ENCODE measurements at regions not wholly inside any gene's neighbourhood (a gene's known extent, or its start where the extent isn't known, plus 50 kb on each side); places are given as distances from the start of the nearest gene placed in this dataset.

DNA sequence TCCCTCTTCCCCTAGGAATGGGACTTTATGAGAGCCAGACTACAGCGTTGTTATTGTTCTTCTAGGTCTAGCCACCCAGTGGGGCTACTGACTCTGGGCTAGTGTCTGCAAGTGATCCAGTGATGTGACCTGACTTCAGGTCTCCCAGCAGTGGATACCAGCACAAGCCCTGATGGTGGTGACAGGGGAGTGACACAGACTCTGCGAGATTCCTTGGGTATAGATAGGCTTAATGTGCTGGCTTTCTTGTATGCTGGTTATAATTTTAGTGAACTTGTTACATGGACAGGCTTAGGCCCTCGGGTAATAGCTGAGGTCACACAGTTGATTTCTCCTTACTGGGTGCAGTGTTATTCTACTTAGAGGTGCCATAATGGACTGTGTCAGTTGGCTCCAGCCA is 106.9 kb downstream of the TBC1D30 start:
- DNase-seq (ENCODE audit: low read depth), result no peak

DNA sequence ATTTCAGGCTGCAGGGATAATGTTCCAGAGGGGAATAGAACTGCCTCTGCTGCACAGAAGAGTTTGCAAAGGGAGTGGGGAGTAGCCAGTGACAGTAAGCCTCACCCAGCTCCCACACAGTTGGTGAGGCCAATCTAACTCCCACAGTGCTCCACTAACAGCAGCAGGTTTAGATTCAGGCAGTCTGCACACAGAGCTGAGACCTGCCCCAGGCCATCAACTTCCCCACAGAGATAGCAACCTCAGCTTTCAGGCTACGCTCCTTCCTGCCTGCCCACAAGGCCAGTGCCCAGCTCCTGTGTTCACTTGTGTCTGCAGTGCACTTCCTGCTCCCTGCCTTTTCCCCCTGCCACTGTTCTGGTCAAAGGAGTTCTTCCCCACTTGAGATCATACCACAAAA is 107.5 kb downstream of the TBC1D30 start:
- DNase-seq (ENCODE audit: low read depth), result peak; percentile 3

DNA sequence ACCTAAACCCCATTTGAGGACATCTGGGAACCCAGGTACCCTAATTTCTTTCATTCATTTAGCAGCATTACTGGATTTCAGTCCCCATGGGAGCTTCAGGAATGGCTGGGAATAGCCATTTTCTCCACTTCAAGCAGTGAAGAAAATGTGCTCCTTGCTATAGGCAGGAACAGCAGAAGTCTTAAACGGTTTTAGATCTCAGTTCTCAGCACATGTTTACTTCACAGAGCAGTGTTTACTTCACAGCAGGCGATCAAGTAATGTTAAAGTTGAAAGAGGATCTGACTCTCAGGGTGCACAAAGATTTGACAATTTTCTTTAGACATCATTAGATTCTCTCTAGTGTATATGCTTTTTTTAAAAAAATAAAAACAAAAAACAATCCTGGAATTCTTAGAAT is 109.3 kb downstream of the TBC1D30 start:
- no peak for DNase-seq (ENCODE audit: low read depth)

DNA sequence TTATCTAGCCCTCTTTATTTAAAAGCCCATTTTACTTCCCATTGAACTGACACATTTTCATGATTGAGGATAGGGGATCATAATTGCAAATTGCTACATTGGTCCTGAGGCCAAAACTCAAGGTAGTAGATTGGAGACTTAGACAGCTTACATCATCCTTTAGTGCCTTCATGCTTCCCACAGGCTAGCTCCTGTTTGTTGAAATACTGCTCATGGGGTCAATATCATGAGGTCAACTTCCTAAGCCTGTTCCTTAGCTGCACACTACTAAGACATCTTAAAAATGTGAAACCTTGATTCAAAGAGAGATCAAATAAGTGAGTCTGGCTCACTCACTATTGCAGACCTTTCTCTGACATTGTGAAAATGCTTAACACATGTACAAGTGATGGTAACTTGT is 113.0 kb downstream of the TBC1D30 start:
- no peak for DNase-seq (ENCODE audit: low read depth)

DNA sequence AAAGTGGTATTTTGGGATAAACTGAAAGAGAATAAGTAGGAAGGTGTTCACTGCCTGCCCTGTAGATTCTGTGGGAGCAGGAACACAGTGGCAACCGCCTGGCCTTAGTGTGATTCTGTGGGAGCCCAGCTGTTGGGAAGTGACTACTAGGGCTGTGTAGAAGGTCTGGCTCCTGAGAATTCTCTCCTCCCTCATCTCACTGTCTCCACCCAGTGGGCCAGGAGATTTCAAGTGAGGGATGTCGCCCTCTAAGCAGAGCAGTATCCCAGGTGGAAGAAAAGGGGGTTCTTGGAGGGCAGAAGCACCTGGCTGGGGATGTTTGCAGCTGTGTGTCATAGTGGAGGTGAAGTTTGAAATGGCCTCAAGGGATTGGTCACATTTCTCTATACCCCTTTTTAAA is 113.7 kb downstream of the TBC1D30 start:
- no peak for DNase-seq (ENCODE audit: low read depth)

DNA sequence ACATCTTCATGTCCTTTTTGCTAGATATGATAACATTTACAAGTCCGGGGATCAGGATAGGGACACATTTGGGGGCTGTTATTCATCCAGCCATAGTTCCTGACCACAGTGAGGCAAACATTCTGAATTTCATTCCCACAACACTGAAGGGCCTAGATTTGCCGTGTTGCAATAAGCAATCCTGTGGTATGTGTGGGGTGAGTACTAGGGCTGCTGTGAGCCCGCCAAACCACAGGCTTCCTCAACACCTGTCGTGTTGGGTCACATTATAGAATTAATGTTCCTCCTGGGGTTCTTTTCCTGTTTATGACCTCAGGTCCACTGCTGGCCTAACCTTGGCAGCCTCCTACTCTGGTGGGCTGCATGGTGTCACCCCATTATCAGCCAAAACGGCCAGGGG is 119.2 kb downstream of the TBC1D30 start:
- no peak for DNase-seq (ENCODE audit: low read depth)

DNA sequence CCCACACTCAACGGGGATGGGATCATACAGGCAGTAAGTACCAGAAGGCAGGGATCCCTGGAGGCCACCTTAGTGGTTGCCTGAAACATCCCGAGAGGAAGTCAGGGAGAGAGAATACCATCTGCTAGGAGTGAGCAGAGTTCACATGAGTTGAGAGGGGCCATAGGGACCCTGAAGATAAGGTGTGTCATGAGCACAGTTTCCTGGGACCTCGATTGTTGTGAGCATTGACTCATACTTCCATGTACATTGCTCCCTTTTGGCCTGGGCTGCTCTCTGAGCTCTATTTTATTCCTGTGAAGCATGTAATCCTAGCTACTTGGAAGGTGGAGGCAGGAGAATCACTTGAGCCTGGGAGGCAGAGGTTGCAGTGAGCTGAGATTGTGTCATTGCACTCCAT is 120.5 kb downstream of the TBC1D30 start:
- DNase-seq (ENCODE audit: low read depth), result no peak

DNA sequence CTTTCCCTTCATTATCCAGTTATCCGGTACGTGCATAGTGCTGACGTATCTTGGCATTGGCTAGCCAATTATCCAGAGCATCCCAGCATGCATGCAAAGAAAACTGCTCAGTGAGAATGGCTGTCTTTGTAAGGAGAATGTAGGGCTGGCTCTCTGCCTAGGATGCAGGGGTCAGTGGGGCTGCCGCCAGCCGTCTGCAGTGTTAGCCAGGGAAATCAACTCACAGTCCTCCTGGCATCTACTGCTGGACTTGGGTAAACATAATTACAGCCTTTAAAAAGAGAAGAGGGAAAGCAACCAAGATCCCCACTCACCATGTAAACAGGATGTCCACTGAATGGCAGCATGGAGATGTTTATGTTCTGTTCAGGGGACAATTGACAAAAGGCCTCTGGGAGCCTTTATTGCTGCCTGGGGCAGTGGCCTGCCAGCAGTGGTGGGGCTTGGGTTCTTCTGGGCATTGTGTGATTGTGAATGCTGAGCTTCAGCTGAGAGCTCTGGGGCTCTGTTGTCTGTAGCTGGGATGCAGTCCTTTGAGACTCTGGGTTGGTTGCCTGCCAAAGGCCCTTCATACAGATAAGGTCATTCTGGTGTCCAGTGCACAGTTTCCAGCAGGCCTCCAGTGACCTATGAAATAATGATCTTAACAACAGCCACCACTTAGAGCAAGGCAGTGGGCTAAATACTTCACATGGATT is 121.8 kb downstream of the TBC1D30 start:
- DNase-seq (ENCODE audit: low read depth), result peak; percentile 24

DNA sequence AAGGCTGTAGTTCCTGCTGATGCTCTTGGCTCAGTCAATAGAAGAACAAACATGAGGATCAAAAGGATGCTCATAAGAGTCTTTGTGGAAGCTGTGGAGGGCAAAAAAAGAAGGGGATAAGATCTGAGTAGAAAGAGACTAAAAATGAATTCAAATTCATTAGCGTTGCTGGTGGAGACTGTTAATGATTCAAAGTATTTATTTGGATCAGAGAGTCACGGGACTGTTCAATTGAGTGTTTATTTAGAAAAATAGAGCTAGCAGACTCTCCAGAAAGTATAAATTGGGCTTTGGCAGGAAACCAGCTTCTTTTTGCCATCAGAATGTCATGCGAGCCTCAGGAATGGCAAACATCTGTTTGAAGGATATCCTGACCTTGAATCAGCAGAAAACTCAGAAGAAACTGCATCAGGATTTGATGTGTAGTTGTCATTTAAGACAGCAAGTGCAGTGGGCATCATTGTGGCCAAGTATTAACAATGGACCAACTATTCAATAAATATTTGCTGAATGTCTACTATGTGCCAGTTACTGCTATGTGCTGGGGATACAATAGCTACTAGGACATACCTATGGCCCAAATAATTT is 126.4 kb downstream of the TBC1D30 start:
- no peak for DNase-seq (ENCODE audit: low read depth)

DNA sequence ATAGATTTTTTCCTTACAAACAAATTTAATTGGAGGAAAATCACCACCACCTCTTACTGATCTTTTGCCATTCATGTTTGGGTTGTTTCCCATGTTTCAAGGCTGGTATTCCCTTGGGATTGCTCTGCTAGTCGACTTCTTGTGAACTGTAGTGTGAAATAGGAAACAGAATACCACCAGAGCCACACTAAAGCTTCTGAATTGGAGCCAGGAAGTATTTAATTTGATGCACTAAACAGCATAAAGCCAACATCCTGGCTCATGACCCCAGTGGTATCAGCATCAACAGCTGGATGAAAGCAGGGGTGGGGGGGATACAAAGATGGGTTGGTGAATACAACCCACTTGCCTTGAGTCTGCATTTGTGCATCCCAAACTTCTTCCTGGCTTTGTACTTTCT is 127.5 kb downstream of the TBC1D30 start:
- DNase-seq (ENCODE audit: low read depth), result no peak

DNA sequence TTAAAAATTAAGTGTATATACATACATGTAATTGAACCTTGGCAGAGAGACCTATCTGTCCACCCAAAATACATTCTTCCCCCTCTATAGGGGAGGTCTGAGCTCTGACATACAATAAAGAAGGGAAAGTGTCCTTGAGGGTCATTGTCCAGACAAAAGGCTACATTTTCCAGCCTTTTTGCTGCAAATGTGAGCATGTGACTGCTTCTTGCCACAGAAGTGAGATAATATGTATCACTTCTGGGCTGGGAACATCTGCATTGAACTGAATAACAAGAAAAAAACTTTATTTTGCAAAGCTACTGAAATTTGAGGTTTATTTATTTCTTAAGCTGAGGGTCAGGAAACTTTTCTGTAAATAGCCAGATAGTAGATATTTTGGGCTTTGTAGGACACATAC is 131.3 kb downstream of the TBC1D30 start:
- no peak for DNase-seq (ENCODE audit: low read depth)

DNA sequence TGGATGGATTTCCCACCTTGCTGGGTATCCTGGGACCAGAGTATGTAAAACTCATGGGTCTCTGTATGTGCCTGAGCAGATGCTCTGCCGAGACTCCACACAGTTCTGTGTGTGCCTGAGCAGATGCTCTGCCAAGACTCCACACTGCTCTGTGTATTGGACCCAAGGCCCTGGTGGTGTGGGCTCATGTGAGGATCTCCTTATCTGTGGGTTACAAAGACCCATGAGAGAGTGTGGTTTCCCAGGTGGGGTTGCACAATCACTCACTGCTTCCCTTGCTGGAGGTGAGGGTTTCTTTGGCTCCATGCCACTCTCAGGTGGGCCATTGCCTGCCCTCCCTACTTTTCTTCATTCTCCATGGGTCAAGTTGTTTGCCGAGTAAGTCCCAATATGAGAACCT is 141.5 kb downstream of the TBC1D30 start:
- no peak for DNase-seq (ENCODE audit: low read depth)

DNA sequence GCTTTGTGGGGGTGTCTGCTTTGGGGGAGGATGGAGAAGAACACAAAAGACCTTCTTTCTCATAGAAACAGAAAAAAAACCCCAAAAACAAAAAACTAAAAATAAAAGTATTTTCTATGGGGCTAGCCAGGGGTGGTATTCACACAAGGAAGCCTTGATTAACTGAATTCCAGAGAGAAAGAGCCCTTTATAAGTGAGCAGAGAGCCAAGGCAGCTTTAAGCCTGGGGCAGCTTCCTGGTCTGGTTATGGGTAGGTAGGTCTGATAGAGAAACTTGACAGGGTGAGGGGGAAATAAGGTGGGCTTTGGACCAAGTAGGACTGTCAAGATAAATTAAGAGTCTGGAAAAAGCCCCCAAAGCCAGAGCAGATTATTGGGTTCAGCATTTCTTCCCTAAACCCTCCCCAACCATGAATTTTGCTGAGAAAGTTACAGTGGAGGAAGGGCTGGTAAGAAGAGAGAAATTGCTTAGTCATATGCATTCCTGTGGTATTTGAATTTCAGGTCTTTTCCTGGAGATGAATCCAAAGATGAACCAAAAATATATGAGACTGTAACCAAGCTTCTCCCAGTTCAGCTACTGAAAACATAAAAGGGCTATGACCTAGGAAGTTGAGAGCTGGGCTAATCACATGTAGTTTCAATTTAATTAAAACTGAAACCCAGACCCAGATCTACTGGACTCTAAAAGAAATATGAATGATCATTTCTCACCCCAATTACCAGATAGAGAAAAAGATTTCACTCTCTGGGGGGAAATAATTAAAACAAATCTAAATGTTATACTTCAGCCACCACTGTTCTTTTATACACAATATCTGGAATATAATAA is 144.8 kb downstream of the TBC1D30 start:
- no peak for DNase-seq (ENCODE audit: low read depth)

DNA sequence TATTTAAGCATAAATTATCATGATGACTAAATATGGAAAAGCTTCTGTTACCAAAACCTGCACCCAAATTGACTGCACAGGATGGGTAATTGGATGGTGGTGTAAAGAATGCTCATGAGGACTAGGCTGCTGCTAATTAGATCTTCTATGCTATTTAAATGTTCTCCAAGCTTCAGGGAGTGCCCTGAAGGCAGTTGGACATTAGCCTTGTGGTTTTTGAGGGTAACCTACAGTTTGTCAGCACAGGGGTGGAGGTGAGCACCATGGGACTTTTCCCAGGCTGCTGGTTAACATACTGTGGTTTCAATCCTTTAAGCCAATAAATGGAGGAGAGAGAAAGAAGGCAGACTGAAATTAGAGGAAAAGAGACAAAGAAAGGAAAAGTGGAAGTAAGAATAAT is 145.0 kb downstream of the WIF1 start:
- peak; percentile 40 for DNase-seq (ENCODE audit: low read depth)

DNA sequence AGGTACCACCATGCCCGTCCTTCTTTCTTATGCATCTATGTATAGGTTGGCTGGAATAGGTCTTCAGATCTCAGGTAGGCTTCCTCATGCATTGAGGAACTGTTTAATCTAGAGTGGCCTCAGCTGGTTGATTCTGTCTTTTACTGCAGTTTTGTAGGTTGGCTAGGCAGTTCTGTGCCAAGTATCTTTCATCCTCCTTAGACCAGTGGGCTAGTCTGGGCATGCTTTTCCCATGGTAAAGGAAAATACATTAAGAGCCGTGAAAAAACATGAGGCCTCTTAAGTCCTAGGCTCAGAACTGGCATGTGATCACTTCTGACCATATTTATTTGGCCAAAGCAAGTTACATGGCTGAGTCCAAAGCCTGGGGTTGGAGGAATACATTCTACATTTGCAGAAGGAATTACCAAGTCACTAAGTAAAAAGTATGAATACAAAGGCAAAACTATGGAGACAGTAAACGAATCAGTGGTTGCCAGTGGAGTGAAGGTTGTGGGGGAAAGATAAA is 137.3 kb downstream of the WIF1 start:
- no peak for DNase-seq (ENCODE audit: low read depth)

DNA sequence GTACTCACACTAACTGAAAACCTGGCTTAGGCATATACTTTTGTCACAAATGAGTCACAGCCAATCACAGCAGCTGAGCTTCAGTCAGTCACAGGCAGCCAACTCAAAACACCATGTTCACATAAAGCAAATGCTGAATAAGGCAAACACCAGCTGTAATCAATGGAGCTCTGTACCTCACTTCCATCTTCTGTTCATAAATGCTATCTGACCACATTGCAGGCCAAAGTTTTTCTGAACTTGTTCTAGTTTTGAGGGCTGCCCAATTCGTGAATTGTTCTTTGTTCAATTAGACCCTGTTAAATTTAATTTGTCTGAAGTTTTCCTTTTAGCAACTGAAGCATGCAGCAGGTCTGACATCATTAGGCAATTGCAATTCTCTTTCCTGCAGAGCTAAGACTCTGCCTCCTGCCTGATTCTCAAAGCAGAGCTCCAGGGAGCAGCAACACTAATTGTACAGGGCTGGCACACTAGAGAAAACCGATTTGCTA is 129.9 kb downstream of the WIF1 start:
- DNase-seq (ENCODE audit: low read depth), result no peak

DNA sequence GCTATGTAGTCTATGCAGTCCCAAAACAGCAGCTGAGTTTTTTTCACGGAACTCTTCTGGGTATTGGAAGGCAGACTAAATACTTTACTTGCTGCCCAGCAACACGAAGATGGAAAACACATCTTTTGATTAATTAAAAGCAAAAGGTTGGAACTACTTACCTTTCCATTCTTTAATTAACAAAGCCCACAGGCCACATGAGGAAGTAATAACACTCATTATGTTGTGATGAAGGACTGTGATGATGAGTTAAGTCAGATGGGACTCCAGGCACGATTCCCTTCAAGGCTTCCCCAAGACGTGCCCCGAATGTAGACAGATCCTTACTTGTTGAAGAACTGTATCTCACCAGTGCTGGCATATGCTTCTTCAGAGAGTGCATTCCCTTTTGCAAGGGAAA is 129.0 kb downstream of the WIF1 start:
- no peak for DNase-seq (ENCODE audit: low read depth)

DNA sequence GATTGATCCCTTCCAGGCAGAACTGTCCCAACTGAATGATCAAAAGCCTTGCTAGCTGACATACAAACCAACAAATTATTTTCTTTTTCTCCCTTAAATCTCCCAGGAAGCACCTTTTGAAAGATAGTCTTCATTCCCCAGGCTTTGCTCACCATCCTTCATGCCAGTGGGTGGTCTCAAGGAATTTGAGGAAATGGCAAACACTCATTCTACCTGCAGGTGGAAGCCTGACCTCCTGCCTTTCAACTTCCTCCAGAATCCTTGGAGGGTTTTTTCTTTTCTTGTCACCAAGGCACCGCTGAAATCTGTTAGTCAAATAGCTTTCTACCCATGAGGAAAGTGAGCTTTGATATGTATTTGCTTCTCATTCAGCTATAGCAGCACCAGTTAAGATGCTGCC is 128.5 kb downstream of the WIF1 start:
- no peak for DNase-seq (ENCODE audit: low read depth)

DNA sequence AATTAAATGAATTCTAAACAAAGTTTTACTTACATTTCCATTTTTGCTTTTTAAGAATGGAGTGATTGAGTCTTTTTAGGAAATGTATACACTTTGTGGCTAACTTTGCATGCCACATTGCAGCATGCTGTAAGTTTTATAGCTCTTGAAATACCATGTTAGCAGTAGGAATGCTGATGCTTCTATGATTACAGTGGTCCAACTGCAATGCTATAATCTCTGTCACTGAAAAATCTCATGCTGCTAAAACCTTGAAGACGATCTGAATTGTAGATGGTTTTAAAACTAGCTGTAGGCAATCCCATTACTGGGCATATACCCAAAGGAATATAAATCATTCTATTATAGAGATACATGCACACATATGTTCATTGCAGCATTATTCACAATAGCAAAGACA is 127.6 kb downstream of the WIF1 start:
- no peak for DNase-seq (ENCODE audit: low read depth)

DNA sequence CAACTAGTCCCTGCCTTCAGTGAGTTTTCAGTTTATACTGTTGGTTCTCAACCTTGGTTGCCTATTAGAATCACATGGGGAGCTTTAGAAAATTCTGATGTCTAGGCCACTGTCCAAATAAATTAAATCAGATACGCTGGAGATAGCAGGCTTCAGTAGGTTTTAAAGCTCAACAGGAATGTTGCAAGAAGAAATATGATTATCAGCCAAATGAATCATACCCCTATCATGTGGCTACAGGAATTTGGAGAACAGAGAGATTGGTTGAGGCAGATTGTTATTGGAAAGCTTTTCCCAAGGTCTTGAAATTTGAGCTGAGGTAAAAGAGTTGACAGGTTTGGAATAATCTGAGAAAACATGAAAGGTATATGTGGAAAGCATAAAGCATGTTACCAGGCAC is 125.3 kb downstream of the WIF1 start:
- DNase-seq (ENCODE audit: low read depth), result no peak

DNA sequence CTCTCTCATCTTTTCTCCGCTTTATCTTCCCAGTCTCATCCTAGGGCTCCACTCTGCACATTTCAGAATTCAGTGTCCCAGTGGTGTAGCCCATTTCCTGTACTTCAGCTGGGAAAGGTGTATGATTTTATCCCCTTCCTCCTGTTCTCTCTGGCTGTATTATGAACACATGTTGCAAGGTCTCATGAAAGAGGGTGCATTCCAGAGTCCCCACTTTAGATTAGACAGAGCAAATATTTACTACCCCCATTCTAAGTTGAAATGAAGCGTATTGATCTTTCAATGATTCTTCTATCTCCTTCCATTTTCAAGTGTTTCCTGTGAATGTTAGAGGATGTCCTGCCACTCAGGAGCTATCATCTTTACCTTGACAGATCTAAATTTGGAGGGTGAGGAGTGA is 123.2 kb downstream of the WIF1 start:
- no peak for DNase-seq (ENCODE audit: low read depth)

DNA sequence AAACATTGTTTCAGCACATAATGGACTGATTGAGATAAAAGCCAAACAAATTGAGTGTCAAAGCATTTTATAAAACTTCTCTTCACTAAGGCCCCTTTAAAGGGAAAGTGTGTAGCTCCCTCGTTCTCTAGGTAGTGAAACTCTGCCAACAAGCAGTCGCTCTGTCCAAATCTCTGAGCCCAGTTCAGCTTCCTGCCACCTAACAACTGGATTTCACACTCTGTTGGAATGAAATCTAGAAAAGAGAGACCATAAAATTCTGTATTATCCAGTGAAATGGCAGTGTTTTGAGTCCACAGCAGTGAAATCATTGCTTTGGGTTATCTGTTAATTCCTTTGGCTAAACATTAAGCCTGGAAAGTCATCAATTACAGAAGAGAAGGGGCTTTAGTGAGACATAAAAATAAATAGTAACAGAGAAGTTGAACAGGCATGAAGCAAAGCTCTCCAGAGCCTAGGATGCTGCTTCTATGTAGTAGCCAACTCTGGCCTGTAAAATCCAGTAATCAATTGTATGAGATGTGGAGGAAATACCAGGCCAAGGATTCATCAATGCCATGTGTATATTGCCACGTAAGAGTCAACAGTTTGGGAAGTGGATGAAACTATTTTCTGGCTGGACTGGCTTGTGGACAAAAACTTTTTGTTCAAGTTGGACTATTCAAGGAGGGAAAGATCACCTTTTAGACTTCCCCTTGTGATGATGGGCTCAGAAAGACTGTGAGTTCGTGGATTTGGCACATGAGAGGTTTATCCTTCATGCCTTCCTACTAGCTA is 122.5 kb downstream of the WIF1 start:
- DNase-seq (ENCODE audit: low read depth), result no peak

Measured in M059J (cell line).